GM12872 (cell line): ENCODE measurements at regions not wholly inside any gene's neighbourhood (a gene's known extent, or its start where the extent isn't known, plus 50 kb on each side); places are given as distances from the start of the nearest gene placed in this dataset.

Experiments used
- TF ChIP-seq, protein P1 (sequence below): IDR thresholded peaks from 3 replicates; pipeline ENCODE4 v1.5.1; 2011; ENCODE audit warnings: low read depth, mild to moderate bottlenecking, low read length, moderate library complexity; ENCODE audit not compliant: insufficient read depth

DNA sequence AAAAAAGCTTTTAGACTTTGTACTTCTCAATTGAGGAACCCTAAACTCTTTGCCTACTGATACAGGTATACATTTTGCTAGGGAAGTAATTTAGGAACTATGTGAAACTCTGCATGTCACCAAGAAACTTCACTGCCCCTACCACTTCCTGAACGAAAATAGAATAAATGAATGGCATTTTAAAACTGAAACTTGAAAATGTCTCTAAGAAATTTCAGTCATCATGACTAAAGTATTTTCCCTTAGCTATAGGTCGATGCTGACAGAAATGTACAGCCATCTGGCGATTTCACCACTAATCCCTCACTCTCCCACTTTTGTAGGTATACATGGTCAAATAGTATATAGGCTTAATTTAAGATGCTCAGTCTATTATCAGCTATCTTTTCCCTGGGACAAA lies 194.9 kb upstream of the SYT10 start:
- TF ChIP-seq, protein P1, sequence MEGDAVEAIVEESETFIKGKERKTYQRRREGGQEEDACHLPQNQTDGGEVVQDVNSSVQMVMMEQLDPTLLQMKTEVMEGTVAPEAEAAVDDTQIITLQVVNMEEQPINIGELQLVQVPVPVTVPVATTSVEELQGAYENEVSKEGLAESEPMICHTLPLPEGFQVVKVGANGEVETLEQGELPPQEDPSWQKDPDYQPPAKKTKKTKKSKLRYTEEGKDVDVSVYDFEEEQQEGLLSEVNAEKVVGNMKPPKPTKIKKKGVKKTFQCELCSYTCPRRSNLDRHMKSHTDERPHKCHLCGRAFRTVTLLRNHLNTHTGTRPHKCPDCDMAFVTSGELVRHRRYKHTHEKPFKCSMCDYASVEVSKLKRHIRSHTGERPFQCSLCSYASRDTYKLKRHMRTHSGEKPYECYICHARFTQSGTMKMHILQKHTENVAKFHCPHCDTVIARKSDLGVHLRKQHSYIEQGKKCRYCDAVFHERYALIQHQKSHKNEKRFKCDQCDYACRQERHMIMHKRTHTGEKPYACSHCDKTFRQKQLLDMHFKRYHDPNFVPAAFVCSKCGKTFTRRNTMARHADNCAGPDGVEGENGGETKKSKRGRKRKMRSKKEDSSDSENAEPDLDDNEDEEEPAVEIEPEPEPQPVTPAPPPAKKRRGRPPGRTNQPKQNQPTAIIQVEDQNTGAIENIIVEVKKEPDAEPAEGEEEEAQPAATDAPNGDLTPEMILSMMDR: no peak

DNA sequence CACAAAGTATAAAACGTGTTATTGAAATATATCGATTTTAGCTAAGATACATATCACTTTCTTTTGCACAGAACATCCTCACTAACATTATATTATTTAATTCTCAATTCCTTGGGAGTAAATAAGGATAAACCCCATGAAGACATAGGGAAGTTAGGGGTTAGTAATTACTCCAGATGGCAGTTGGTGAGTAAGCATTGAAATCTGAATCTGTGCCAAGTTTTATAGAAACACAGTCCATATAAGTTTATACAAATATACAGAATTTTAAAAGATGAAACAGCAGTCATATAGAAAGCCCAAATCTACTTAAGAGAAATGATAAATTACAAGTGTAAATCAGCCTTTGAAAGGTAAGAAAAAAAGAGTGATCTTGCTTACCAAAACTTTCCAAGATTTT lies 200.4 kb upstream of the SYT10 start:
- TF ChIP-seq, protein P1: no peak

DNA sequence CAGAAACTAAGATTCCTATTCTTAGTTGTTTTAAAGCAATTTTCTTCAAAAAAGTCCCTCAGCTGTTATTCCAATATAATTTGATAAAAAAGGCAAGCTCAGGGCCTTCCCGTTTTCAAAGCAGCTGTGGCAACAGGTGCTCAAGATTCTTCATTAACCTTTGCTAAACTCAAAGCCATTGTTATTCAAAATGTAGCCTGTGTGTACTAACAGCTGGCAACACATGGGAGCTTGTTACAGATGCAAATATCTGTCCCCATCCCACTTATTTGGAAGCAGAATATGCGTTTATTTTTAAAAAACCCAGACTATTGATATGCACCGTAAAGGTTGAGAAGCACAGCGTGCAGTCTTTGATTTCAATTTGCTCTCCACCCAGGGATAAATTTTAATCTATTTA lies 210.4 kb upstream of the SYT10 start:
- TF ChIP-seq, protein P1: no peak

DNA sequence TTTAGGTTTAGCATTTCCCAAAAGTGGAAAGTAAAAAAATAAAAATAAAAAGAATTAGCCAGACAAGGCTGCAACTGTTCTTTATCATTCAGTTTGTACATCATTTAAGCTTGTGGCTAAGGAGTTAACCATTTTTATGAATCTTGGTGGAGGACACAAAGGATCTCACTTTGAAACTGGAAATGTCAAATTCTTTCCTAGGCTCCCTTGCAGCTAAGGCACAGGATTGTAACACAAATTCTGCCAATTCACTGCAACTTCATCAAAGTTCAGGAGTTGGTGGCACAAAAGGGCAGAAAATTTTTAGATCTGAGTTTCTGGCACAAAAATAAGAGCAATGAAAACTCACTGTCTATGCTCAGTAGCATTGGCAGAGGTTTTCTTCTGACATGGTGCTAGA lies 211.2 kb upstream of the SYT10 start:
- TF ChIP-seq, protein P1: no peak

DNA sequence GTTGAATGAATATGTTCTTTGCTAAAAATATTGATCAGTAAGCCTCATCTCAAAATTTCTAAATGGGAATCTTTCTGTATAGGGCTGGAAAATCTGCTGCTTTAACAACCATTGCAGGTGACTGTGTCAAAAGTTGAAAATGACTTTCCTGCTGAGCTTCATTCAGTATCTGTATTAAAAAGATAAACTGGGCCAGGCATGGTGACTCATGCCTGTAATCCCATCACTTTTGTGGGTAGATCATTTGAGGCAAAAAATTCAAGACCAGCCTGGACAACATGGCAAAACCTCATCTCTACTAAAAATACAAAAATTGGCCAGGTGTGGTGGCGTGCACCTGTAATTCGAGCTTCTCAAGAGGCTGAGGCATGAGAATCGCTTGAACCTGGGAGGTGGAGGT lies 213.7 kb upstream of the SYT10 start:
- TF ChIP-seq, protein P1: no peak

DNA sequence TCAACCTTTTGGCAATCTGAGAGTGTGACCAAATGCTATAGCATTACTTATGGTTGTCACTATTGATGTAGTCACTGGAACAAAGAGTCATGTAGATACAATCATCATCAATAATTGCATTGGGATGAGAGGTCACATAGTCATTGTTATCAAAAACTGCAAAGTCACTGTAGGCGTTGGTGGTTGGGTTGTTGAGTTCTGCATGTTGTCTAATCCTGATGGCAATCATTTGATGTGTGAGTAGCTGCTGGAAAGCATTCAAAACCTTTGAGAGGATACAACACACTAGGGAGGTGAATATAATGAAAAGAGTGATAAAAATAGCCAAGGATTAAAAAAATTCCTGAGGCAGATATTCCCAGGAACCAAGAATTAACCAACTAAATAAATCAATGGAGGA lies 214.7 kb upstream of the SYT10 start:
- TF ChIP-seq, protein P1: no peak

DNA sequence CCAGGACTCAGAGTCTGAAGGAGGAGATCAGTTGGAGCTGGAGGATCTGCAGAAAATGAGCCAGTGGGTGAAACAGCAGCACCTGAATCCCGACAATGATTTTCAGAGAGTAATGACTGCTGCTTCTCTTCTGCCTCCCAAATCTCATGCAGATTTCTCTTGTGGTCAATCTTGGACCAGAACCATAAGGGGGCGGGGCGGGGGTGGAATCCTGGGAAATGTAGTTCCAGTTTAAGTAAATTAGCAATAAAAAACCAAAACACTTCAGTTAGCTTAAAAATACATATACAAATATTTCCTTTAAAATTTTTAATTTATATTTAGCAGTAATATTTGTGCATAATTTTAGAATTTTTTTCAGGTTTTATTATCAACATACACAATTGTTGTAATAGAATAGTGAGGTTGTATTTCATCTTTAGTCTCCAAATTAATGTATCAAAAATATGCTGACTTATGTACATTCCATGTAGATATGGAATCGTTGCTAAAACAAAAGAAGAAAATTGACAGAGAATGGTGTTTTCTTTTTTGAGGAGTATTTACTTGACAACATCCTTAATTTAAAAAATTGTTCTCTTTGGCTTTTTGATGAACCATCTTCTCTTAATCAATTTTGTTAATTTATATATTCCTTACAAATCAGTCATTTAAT lies 223.5 kb upstream of the SYT10 start:
- TF ChIP-seq, protein P1: no peak
